ENCODE measurements at regions not wholly inside any gene's neighbourhood (a gene's known extent, or its start where the extent isn't known, plus 50 kb on each side); places are given as distances from the start of the nearest gene placed in this dataset.

- no peak for TF ChIP-seq CTCF (IDR thresholded peaks at IDR 0.05)
- no peak for TF ChIP-seq POLR2A (IDR thresholded peaks at IDR 0.05)
- TF ChIP-seq POLR2AphosphoS5 (IDR thresholded peaks at IDR 0.05) = no peak
Measured at GRCh38 chr12:33566403-33566802, 126.8 kb upstream of the SYT10 start.
